NT2/D1 (cell line): ENCODE measurements at regions not wholly inside any gene's neighbourhood (a gene's known extent, or its start where the extent isn't known, plus 50 kb on each side); places are given as distances from the start of the nearest gene placed in this dataset.
A peak's percentile ranks its signal among the peaks of the same experiment; 100 is the strongest.

Experiments
- DNase-seq: peaks from one replicate; pipeline ENCODE4 v3.0.0-alpha.2; 2011; ENCODE audit warnings: low read depth, low spot score
- H3K27me3 ChIP-seq: 2 replicates; pipeline ENCODE4 v1.6.0; 2011; ENCODE audit warnings: mild to moderate bottlenecking; ENCODE audit not compliant: insufficient read length, insufficient read depth
- H3K36me3 ChIP-seq: 2 replicates; pipeline ENCODE4 v1.6.1; 2011; ENCODE audit warnings: mild to moderate bottlenecking, low read length, mixed read lengths; ENCODE audit not compliant: insufficient read depth, insufficient read length
- H3K4me1 ChIP-seq: 2 replicates; pipeline ENCODE4 v1.5.1; 2011; ENCODE audit not compliant: insufficient read depth, insufficient read length
- H3K4me3 ChIP-seq: 2 replicates; pipeline ENCODE4 v1.5.1; 2011; ENCODE audit warnings: low read depth; ENCODE audit not compliant: insufficient read length
- H3K9ac ChIP-seq: 2 replicates; pipeline ENCODE4 v1.6.0; 2011; ENCODE audit warnings: low read depth; ENCODE audit not compliant: insufficient read length
- H3K9me3 ChIP-seq: 2 replicates; pipeline ENCODE4 v1.5.1; 2011; ENCODE audit warnings: mild to moderate bottlenecking, low read length; ENCODE audit not compliant: insufficient read depth
- SUZ12 ChIP-seq: IDR thresholded peaks from 2 replicates; pipeline ENCODE4 v1.6.1; 2011; ENCODE audit not compliant: insufficient read length, insufficient read depth; ENCODE audit errors: extremely low read depth
- YY1 ChIP-seq: IDR thresholded peaks from 2 replicates; pipeline ENCODE4 v1.6.1; 2011; ENCODE audit not compliant: insufficient read length, insufficient read depth
- ZNF274 ChIP-seq: IDR thresholded peaks from 2 replicates; pipeline ENCODE4 v1.6.1; 2011; ENCODE audit warnings: mild to moderate bottlenecking, low read depth, low read length

DNA sequence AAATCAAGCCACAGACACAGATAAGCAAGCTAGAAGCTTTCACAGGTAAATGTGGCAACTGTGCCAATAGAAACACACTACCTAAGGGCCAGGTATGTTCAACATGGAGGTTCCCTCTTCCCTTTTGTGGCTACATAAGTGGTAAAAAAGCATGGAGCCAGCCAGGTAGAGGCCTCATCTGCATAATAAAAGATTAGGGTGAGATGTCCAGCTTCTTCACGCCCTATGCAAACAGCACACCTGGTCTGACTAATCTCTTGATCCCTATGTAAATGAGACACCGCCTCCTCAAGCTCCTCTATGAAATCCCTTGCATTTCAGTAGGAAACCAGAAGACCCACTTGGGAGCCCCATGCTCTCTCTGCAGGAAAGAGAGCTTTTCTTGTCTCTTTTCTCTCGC is 282.2 kb downstream of the NEBL start:
- Histone ChIP-seq H3K4me1 (no peaks in the 10 kb centered on the region), H3K36me3 (no peaks in the 10 kb centered on the region), H3K9ac (no peak overlapping the region), H3K27me3 (no peaks in the 10 kb centered on the region), H3K4me3 (no peak overlapping the region), H3K9me3 (no peaks in the 10 kb centered on the region)
- no peak for DNase-seq
- TF ChIP-seq YY1 (no peak), ZNF274 (no peak), SUZ12 (no peak)

DNA sequence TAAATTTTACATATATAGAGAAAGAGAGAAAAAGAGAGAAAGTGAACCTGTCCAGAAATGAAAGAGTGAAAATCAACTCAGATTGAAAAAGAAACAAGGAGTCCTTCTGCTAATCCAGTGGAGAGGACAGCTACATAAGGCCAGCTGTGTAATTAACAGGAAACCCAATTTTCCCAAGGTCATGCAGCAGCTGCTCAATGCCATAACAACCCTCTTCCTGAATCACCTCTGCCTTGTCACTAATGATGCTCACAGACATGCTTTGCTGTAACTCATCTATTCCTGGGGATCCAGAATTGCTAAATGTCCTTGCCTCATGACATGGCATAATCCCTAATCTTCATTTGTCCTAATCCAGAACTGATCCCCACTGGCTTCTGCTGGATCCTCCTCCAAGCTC is 288.6 kb downstream of the NEBL start:
- no peaks in the 10 kb centered on the region for H3K36me3 ChIP-seq
- no peak overlapping the region for H3K9ac ChIP-seq
- no peaks in the 10 kb centered on the region for H3K27me3 ChIP-seq
- H3K4me3 ChIP-seq: no peak overlapping the region
- H3K9me3 ChIP-seq: no peaks in the 10 kb centered on the region
- TF ChIP-seq SUZ12: no peak
- no peak for TF ChIP-seq YY1
- no peak for TF ChIP-seq ZNF274
- no peak for DNase-seq
- no peaks in the 10 kb centered on the region for H3K4me1 ChIP-seq

DNA sequence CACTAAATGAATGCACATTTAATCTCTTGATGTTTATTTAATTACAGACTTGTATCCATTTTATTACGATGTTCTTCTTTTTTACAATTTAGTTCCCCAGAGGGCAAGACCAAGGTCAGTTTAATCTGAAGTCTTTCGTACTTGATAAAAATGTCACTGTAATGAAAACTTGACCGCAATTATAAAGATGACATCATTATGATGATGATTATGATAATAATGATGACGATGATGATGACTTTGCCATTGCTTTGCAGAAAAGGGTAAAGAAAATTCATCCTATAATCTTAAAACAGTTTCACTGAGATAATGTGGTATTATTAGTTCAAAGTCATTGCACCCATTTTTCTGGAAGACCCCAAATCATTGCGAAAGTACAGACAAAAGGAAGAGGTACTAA is 290.1 kb downstream of the NEBL start:
- no peak for DNase-seq
- TF ChIP-seq ZNF274: no peak
- no peak for TF ChIP-seq SUZ12
- TF ChIP-seq YY1: no peak
- Histone ChIP-seq H3K9me3 (no peaks in the 10 kb centered on the region), H3K4me3 (no peak overlapping the region), H3K4me1 (no peaks in the 10 kb centered on the region), H3K27me3 (no peaks in the 10 kb centered on the region), H3K36me3 (no peaks in the 10 kb centered on the region), H3K9ac (no peak overlapping the region)

DNA sequence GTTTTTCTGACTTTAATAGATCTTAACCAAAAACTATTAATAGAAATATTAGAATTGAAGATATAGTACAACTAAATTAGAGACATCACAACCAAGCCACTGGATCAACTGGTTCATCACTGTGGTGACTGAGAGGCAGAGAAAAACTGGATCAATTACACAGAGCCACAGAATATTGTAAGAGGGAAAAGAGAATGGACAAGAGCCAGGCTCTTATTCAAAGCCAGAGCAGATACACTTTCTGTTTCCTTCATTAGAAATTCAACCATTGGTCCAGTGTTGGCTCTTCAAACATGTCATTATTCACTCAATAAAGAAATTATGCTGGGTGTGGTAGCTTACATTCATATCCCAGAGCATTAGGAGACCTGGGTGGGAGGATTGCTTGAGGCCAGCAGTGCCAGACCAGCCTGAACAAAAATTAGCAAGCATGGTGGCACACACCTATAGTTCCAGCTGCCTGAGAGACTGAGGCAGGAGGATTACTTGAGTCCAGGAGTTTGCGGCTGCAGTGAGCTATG is 295.1 kb downstream of the NEBL start:
- Histone ChIP-seq H3K9ac (no peak overlapping the region), H3K4me3 (no peak overlapping the region), H3K36me3 (no peaks in the 10 kb centered on the region), H3K9me3 (no peaks in the 10 kb centered on the region), H3K4me1 (no peaks in the 10 kb centered on the region), H3K27me3 (no peaks in the 10 kb centered on the region)
- no peak for DNase-seq
- TF ChIP-seq SUZ12 (no peak), ZNF274 (no peak)

DNA sequence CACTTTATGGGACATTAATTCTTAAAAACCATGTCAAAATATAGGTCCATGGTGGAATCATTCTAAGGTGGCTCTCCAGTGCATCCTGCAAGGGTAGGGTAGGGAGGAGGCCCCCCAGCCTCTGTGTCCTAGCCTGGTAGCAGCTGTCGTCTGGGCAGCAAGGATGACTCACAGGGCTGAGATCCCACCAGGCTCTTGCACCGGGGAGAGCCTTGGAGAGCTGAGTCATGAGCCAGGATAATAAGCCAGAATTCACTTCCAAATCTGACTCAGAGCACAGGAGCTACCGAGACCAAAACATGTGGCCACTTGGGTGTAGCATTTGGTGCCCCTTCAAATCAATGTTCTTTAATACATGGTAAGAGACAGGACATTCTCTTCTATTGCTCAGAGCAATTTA is 298.5 kb downstream of the NEBL start:
- H3K27me3 ChIP-seq: no peaks in the 10 kb centered on the region
- DNase-seq: peak; percentile 40
- no peak for TF ChIP-seq YY1
- TF ChIP-seq ZNF274: no peak
- no peak for TF ChIP-seq SUZ12
- no peak overlapping the region for H3K4me3 ChIP-seq
- H3K9me3 ChIP-seq: no peaks in the 10 kb centered on the region
- H3K4me1 ChIP-seq: no peaks in the 10 kb centered on the region
- H3K9ac ChIP-seq: no peak overlapping the region
- H3K36me3 ChIP-seq: no peaks in the 10 kb centered on the region

DNA sequence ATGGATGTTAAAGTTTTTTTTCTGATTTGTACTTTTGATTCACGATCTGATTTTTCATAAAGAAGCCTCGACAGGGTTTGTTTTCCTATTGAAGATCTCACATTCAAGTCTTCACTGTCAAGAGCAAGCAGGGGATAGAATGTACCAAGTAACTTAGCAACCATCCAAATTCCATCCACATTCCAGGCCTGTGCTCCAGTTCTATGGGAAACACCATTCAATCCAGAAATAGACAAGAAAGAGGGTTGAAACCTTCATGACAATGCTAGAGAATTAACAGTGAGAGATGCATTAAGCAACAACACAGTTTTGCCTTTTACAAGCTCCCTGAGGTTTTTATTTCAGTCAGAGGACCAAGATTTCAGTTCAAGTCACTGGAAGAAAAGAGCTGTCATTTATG is 300.2 kb downstream of the NEBL start:
- no peaks in the 10 kb centered on the region for H3K27me3 ChIP-seq
- H3K9me3 ChIP-seq: no peaks in the 10 kb centered on the region
- TF ChIP-seq SUZ12 (no peak), ZNF274 (no peak), YY1 (no peak)
- H3K4me3 ChIP-seq: no peak overlapping the region
- H3K9ac ChIP-seq: no peak overlapping the region
- H3K4me1 ChIP-seq: no peaks in the 10 kb centered on the region
- no peaks in the 10 kb centered on the region for H3K36me3 ChIP-seq
- DNase-seq: peak; percentile 39

DNA sequence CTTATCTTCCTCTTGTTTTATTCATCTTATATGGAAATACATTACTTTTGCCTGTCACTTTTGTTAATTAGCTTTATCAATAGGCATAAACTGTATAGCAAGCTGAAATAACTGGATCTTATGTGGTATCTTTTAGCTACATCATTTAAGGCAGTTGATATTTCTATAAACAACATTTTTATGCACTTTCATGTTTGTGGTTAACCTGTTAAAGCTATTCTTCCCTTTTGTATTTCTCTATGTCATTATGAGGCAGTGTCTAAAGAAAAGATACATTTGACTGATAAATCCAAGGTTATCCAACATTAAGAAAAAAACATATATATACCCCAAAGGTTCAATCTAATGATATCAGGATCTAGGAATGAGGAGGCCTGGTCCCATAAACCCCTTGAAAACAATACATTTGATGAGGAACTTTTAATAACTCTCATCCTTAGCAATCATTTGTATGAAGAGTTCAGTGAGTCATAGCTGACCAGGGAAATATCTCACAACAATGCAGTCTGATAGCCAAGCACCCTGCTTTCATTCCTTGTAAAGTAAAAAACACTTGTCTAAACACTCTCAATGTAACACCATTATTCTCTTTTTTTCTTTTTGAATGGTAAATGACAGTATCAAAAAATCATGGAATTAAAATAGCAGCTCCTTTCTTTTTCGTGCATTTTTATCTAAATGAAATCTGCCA is 300.9 kb downstream of the NEBL start:
- DNase-seq: no peak
- Histone ChIP-seq H3K4me3 (no peak overlapping the region), H3K4me1 (no peaks in the 10 kb centered on the region), H3K9ac (no peak overlapping the region), H3K27me3 (no peaks in the 10 kb centered on the region), H3K9me3 (no peaks in the 10 kb centered on the region), H3K36me3 (no peaks in the 10 kb centered on the region)
- TF ChIP-seq SUZ12: no peak
- no peak for TF ChIP-seq ZNF274
- TF ChIP-seq YY1: no peak
